WTC11 (cell line): ENCODE measurements at regions not wholly inside any gene's neighbourhood (a gene's known extent, or its start where the extent isn't known, plus 50 kb on each side); places are given as distances from the start of the nearest gene placed in this dataset.

ENCODE experiments used
- ATAC-seq: fragments of 200-7000 bp; cut with Tn5 transposase; 2 replicates; pipeline ENCODE4 v1.10.0; 2021; ENCODE audit warnings: mild to moderate bottlenecking, moderate library complexity
- CTCF ChIA-PET: fragments of 300-600 bp; sonication (Branson Sonifier 250); formaldehyde crosslinking; loops from one replicate; lab custom pipeline; 2021; ENCODE audit warnings: antibody characterized with exemption; lab: Charles Lee
- POLR2A ChIA-PET: fragments of 350-600 bp; sonication (Branson Sonifier 250); formaldehyde crosslinking; loops from one replicate; lab custom pipeline; 2021; ENCODE audit warnings: antibody characterized with exemption; lab: Charles Lee
- DNase-seq: peaks from one replicate; pipeline ENCODE4 v3.0.0; 2021; ENCODE audit warnings: low spot score
- H3K27ac Mint-ChIP-seq: 2 replicates; pipeline ENCODE4 v1.8.0; 2021; ENCODE audit warnings: mixed read lengths
- H3K27me3 Mint-ChIP-seq: 2 replicates; pipeline ENCODE4 v1.8.0; 2021; ENCODE audit warnings: low read depth, mild to moderate bottlenecking, moderate library complexity, mixed read lengths
- H3K36me3 Mint-ChIP-seq: 2 replicates; pipeline ENCODE4 v1.8.0; 2021; ENCODE audit warnings: mixed read lengths
- H3K4me1 Mint-ChIP-seq: 2 replicates; pipeline ENCODE4 v1.8.0; 2022; ENCODE audit warnings: mixed read lengths
- H3K4me3 Mint-ChIP-seq: 2 replicates; pipeline ENCODE4 v1.8.0; 2021; ENCODE audit warnings: mild to moderate bottlenecking, moderate library complexity, mixed read lengths
- H3K9me3 Mint-ChIP-seq: 2 replicates; pipeline ENCODE4 v1.8.0; 2021; ENCODE audit warnings: mixed read lengths
- ARID4B ChIP-seq: sonication (generic); formaldehyde crosslinking; IDR thresholded peaks from 2 replicates; pipeline ENCODE4 v1.8.0; 2023; ENCODE audit warnings: missing genetic modification reagents, mild to moderate bottlenecking, borderline replicate concordance
- ATF3 ChIP-seq: sonication (generic); formaldehyde crosslinking; conservative IDR thresholded peaks from 2 replicates; pipeline ENCODE4 v1.8.1; 2022; ENCODE audit warnings: mild to moderate bottlenecking, missing genetic modification reagents
- E2F4 ChIP-seq: sonication (generic); formaldehyde crosslinking; IDR thresholded peaks from 2 replicates; pipeline ENCODE4 v1.8.1; 2022; ENCODE audit warnings: low read depth, mild to moderate bottlenecking, moderate library complexity, missing genetic modification reagents, borderline replicate concordance
- ETV6 ChIP-seq: sonication (generic); formaldehyde crosslinking; IDR thresholded peaks from 2 replicates; pipeline ENCODE4 v1.8.1; 2022; ENCODE audit warnings: mild to moderate bottlenecking, missing genetic modification reagents
- FOXJ3 ChIP-seq: sonication (generic); formaldehyde crosslinking; IDR thresholded peaks from 2 replicates; pipeline ENCODE4 v1.9.0; 2021; ENCODE audit warnings: missing genetic modification reagents, mild to moderate bottlenecking, borderline replicate concordance
- FOXK1 ChIP-seq: sonication (generic); formaldehyde crosslinking; IDR thresholded peaks from 2 replicates; pipeline ENCODE4 v1.8.0; 2022; ENCODE audit warnings: mild to moderate bottlenecking, moderate library complexity, missing genetic modification reagents
- IRF1 ChIP-seq: sonication (generic); formaldehyde crosslinking; IDR thresholded peaks from 2 replicates; pipeline ENCODE4 v1.8.0; 2023; ENCODE audit warnings: missing genetic modification reagents
- MXD4 ChIP-seq: fragments of 250-450 bp; sonication (Bioruptor Pico); IDR thresholded peaks from 2 replicates; pipeline ENCODE4 v1.8.0; 2021; ENCODE audit warnings: mild to moderate bottlenecking, moderate library complexity, borderline replicate concordance
- NR3C1 ChIP-seq: sonication (generic); formaldehyde crosslinking; conservative IDR thresholded peaks from 2 replicates; pipeline ENCODE4 v1.8.1; 2023; ENCODE audit warnings: low read depth, mild to moderate bottlenecking, missing genetic modification reagents
- TP53 ChIP-seq: sonication (generic); formaldehyde crosslinking; IDR thresholded peaks from 2 replicates; pipeline ENCODE4 v1.8.1; 2023; ENCODE audit warnings: mild to moderate bottlenecking, missing genetic modification reagents
- ZNF121 ChIP-seq: sonication (generic); formaldehyde crosslinking; IDR thresholded peaks from 2 replicates; pipeline ENCODE4 v1.8.0; 2023; ENCODE audit warnings: missing genetic modification reagents
- ZNF138 ChIP-seq: sonication (generic); formaldehyde crosslinking; conservative IDR thresholded peaks from 2 replicates; pipeline ENCODE4 v1.8.1; 2022; ENCODE audit warnings: mild to moderate bottlenecking, moderate library complexity, missing genetic modification reagents
- ZNF219 ChIP-seq: sonication (generic); formaldehyde crosslinking; IDR thresholded peaks from 2 replicates; pipeline ENCODE4 v1.8.0; 2023; ENCODE audit warnings: missing genetic modification reagents, mild to moderate bottlenecking, borderline replicate concordance
- ZNF423 ChIP-seq: fragments of 250-450 bp; sonication (Bioruptor Pico); IDR thresholded peaks from 2 replicates; pipeline ENCODE4 v2.1.2; 2022; ENCODE audit warnings: mild to moderate bottlenecking, moderate library complexity
- ZNF671 ChIP-seq: fragments of 250-450 bp; sonication (Bioruptor Pico); IDR thresholded peaks from 2 replicates; pipeline ENCODE4 v1.8.0; 2021; ENCODE audit warnings: mild to moderate bottlenecking
- TF ChIP-seq, protein P1 (sequence below): sonication (generic); formaldehyde crosslinking; IDR thresholded peaks from 2 replicates; pipeline ENCODE4 v1.8.1; 2022; ENCODE audit warnings: missing genetic modification reagents, borderline replicate concordance
- TF ChIP-seq, protein P2 (sequence below): sonication (generic); formaldehyde crosslinking; IDR thresholded peaks from 2 replicates; pipeline ENCODE4 v1.8.0; 2022; ENCODE audit warnings: missing genetic modification reagents
- TF ChIP-seq, protein P3 (sequence below): sonication (generic); formaldehyde crosslinking; IDR thresholded peaks from 2 replicates; pipeline ENCODE4 v1.8.1; 2023; ENCODE audit warnings: mild to moderate bottlenecking, missing genetic modification reagents, borderline replicate concordance

- TF ChIP-seq, protein P1, sequence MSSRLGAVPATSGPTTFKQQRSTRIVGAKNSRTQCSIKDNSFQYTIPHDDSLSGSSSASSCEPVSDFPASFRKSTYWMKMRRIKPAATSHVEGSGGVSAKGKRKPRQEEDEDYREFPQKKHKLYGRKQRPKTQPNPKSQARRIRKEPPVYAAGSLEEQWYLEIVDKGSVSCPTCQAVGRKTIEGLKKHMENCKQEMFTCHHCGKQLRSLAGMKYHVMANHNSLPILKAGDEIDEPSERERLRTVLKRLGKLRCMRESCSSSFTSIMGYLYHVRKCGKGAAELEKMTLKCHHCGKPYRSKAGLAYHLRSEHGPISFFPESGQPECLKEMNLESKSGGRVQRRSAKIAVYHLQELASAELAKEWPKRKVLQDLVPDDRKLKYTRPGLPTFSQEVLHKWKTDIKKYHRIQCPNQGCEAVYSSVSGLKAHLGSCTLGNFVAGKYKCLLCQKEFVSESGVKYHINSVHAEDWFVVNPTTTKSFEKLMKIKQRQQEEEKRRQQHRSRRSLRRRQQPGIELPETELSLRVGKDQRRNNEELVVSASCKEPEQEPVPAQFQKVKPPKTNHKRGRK: no peak
- TF ChIP-seq ATF3 (CRISPR knock-in tag): no peak
- TF ChIP-seq TP53 (CRISPR knock-in tag): no peak
- no peak for TF ChIP-seq ETV6 (CRISPR knock-in tag)
- TF ChIP-seq FOXJ3 (CRISPR knock-in tag): no peak
- TF ChIP-seq NR3C1 (CRISPR knock-in tag): no peak
- no peak for TF ChIP-seq E2F4 (CRISPR knock-in tag)
- TF ChIP-seq ZNF219 (CRISPR knock-in tag): no peak
- TF ChIP-seq ARID4B: no peak
- TF ChIP-seq, all 79 proteins: peak for 0
Measured at GRCh38 chr13:93158565-93158964, 68.0 kb upstream of the GPC6 start (continued).

GRCh38 chr13:93169980-93170379 lies 56.6 kb upstream of the GPC6 start:
- Mint-ChIP-seq H3K27ac (no peak overlapping the region), H3K36me3 (no peaks in the 10 kb centered on the region; the same call in 1 of the 2 replicates), H3K27me3 (no peaks in the 10 kb centered on the region), H3K4me1 (0 out of 2 replicates have a peak, but pooled peaks cover 2% of the 10 kb centered on the region), H3K4me3 (no peak overlapping the region), H3K9me3 (peaks cover 36% of the 10 kb centered on the region)
- ATAC-seq (no peak), DNase-seq (no peak)
- ChIA-PET CTCF (no interaction called here), POLR2A (no interaction called here)
- TF ChIP-seq FOXK1 (CRISPR knock-in tag) (no peak), ZNF138 (no peak), MXD4 (CRISPR knock-in tag) (no peak), IRF1 (CRISPR knock-in tag) (no peak), ZNF121 (CRISPR knock-in tag) (no peak), ATF3 (CRISPR knock-in tag) (no peak), ZNF423 (CRISPR knock-in tag) (no peak), ZNF671 (CRISPR knock-in tag) (no peak), ETV6 (CRISPR knock-in tag) (no peak)
- TF ChIP-seq, protein P2, sequence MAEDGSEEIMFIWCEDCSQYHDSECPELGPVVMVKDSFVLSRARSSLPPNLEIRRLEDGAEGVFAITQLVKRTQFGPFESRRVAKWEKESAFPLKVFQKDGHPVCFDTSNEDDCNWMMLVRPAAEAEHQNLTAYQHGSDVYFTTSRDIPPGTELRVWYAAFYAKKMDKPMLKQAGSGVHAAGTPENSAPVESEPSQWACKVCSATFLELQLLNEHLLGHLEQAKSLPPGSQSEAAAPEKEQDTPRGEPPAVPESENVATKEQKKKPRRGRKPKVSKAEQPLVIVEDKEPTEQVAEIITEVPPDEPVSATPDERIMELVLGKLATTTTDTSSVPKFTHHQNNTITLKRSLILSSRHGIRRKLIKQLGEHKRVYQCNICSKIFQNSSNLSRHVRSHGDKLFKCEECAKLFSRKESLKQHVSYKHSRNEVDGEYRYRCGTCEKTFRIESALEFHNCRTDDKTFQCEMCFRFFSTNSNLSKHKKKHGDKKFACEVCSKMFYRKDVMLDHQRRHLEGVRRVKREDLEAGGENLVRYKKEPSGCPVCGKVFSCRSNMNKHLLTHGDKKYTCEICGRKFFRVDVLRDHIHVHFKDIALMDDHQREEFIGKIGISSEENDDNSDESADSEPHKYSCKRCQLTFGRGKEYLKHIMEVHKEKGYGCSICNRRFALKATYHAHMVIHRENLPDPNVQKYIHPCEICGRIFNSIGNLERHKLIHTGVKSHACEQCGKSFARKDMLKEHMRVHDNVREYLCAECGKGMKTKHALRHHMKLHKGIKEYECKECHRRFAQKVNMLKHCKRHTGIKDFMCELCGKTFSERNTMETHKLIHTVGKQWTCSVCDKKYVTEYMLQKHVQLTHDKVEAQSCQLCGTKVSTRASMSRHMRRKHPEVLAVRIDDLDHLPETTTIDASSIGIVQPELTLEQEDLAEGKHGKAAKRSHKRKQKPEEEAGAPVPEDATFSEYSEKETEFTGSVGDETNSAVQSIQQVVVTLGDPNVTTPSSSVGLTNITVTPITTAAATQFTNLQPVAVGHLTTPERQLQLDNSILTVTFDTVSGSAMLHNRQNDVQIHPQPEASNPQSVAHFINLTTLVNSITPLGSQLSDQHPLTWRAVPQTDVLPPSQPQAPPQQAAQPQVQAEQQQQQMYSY: no peak
- TF ChIP-seq, protein P1: no peak
- TF ChIP-seq, protein P3, sequence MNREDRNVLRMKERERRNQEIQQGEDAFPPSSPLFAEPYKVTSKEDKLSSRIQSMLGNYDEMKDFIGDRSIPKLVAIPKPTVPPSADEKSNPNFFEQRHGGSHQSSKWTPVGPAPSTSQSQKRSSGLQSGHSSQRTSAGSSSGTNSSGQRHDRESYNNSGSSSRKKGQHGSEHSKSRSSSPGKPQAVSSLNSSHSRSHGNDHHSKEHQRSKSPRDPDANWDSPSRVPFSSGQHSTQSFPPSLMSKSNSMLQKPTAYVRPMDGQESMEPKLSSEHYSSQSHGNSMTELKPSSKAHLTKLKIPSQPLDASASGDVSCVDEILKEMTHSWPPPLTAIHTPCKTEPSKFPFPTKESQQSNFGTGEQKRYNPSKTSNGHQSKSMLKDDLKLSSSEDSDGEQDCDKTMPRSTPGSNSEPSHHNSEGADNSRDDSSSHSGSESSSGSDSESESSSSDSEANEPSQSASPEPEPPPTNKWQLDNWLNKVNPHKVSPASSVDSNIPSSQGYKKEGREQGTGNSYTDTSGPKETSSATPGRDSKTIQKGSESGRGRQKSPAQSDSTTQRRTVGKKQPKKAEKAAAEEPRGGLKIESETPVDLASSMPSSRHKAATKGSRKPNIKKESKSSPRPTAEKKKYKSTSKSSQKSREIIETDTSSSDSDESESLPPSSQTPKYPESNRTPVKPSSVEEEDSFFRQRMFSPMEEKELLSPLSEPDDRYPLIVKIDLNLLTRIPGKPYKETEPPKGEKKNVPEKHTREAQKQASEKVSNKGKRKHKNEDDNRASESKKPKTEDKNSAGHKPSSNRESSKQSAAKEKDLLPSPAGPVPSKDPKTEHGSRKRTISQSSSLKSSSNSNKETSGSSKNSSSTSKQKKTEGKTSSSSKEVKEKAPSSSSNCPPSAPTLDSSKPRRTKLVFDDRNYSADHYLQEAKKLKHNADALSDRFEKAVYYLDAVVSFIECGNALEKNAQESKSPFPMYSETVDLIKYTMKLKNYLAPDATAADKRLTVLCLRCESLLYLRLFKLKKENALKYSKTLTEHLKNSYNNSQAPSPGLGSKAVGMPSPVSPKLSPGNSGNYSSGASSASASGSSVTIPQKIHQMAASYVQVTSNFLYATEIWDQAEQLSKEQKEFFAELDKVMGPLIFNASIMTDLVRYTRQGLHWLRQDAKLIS (CRISPR knock-in tag): no peak
